ENCODE measurements at regions not wholly inside any gene's neighbourhood (a gene's known extent, or its start where the extent isn't known, plus 50 kb on each side); places are given as distances from the start of the nearest gene placed in this dataset.

DNA sequence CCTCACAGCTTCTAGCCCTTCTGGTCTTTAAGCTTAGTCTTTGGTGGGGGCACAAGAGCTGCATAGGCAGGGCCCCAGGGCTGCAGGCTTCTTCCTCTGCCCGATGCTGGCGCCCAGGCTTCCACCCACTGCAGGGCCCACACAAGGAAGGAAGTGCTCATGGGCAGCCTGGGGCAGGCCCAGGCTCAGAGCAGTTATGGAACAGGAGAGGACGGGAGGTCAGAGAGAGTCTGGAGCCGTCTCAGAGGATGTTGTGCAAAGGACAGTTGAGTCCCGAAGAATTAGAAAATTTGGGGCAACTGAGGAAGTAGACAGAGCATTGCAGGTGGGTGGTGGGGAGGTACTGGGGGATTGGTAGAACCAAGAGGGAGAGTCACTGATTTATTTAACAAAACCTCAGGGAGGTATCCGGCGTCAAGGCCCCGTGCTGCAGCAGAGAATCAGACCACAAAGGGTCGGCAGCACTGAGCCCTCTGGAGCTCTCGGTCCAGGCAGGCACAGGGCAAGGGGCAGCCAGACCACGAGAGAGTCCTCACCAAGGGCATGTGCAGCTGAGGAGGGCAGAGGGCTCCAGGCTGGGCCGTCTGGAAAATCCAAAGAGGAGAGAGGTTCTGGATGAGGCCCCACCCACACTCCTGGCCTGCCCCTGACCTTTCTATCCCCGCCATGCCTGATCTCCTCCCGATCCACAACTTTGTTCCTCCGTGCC lies 110.8 kb upstream of the GLI2 start:
- Mint-ChIP-seq H3K4me3 (ENCODE audit: unreplicated experiment) (no peak overlapping the region), H3K27me3 (ENCODE audit: low read depth, unreplicated experiment) (peaks cover 35% of the 10 kb centered on the region), H3K36me3 (ENCODE audit: low read depth, unreplicated experiment) (no peaks in the 10 kb centered on the region), H3K27ac (ENCODE audit: unreplicated experiment) (no peak overlapping the region), H3K4me1 (ENCODE audit: low read depth, unreplicated experiment) (peaks cover 9% of the 10 kb centered on the region), H3K9me3 (ENCODE audit: unreplicated experiment) (peaks cover 7% of the 10 kb centered on the region)
- TF ChIP-seq, protein P1, sequence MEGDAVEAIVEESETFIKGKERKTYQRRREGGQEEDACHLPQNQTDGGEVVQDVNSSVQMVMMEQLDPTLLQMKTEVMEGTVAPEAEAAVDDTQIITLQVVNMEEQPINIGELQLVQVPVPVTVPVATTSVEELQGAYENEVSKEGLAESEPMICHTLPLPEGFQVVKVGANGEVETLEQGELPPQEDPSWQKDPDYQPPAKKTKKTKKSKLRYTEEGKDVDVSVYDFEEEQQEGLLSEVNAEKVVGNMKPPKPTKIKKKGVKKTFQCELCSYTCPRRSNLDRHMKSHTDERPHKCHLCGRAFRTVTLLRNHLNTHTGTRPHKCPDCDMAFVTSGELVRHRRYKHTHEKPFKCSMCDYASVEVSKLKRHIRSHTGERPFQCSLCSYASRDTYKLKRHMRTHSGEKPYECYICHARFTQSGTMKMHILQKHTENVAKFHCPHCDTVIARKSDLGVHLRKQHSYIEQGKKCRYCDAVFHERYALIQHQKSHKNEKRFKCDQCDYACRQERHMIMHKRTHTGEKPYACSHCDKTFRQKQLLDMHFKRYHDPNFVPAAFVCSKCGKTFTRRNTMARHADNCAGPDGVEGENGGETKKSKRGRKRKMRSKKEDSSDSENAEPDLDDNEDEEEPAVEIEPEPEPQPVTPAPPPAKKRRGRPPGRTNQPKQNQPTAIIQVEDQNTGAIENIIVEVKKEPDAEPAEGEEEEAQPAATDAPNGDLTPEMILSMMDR (IDR thresholded peaks at IDR 0.05; ENCODE audit: insufficient read depth, low read depth, low read length): no peak
- no peak for TF ChIP-seq EZH2 (IDR thresholded peaks at IDR 0.05; ENCODE audit: insufficient read depth, low read length)
- Histone ChIP-seq H3K36me3 (ENCODE audit: insufficient read depth, low read length) (no peaks in the 10 kb centered on the region), H3K4me2 (ENCODE audit: low read length) (no peak overlapping the region), H3K27me3 (ENCODE audit: insufficient read depth, low read length) (peaks cover 4% of the 10 kb centered on the region), H3K27ac (ENCODE audit: low read depth, low read length) (no peak overlapping the region), H3K79me2 (ENCODE audit: insufficient read depth, low read length) (no peaks in the 10 kb centered on the region), H3K9ac (ENCODE audit: low read length) (no peak overlapping the region), H4K20me1 (ENCODE audit: insufficient read depth, low read length) (no peaks in the 10 kb centered on the region), H3K4me3 (ENCODE audit: insufficient read depth, low read depth, low read length) (no peak overlapping the region), H2AFZ (ENCODE audit: low read depth, low read length) (no peak overlapping the region), H3K9me3 (ENCODE audit: insufficient read depth, low read depth, low read length) (peaks cover 14% of the 10 kb centered on the region), H3K4me1 (ENCODE audit: insufficient read depth, low read length) (no peaks in the 10 kb centered on the region)
- DNase-seq (ENCODE audit: low read depth) (no peak), FAIRE-seq (no peak)

DNA sequence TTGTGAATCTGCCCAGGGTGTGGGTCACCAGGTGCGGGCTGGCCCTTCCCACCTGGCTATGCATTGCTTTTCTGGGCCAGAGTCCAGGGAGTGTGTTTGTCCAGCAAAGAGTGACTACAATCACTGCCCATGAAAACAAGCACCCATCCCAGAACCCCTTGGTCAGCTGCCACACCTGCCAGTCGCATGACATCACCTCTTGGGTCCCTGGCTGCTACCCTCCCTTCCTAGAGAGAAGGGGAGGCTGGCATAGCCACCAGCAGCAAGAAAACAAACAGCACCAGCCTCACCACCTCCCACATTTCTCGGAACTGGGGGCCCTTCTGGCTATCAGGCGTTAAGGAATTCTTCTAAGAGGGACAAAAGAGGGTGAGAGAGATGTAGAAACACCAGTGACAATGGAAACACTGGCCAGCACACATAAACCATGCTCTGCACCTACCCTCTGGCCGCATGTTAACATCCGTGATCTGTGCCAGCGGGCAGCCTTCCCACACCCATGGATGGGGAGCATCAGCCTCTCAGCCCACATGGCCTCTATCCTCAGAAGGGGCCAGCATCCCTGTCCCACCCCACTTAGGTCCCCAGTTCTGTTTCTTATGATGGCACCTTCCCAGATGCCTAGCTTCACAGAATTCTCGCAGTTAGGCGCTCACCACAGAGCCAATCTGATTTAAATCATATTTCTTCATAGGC lies 109.7 kb upstream of the GLI2 start:
- Histone ChIP-seq H3K9me3 (ENCODE audit: insufficient read depth, low read depth, low read length) (peaks cover 14% of the 10 kb centered on the region), H3K4me3 (ENCODE audit: insufficient read depth, low read depth, low read length) (no peak overlapping the region), H4K20me1 (ENCODE audit: insufficient read depth, low read length) (no peaks in the 10 kb centered on the region), H3K4me2 (ENCODE audit: low read length) (no peak overlapping the region), H3K36me3 (ENCODE audit: insufficient read depth, low read length) (no peaks in the 10 kb centered on the region), H3K4me1 (ENCODE audit: insufficient read depth, low read length) (no peaks in the 10 kb centered on the region), H3K79me2 (ENCODE audit: insufficient read depth, low read length) (no peaks in the 10 kb centered on the region), H3K9ac (ENCODE audit: low read length) (no peak overlapping the region), H3K27ac (ENCODE audit: low read depth, low read length) (no peak overlapping the region), H3K27me3 (ENCODE audit: insufficient read depth, low read length) (peaks cover 4% of the 10 kb centered on the region), H2AFZ (ENCODE audit: low read depth, low read length) (no peak overlapping the region)
- Mint-ChIP-seq H3K27ac (ENCODE audit: unreplicated experiment) (no peak overlapping the region), H3K4me1 (ENCODE audit: low read depth, unreplicated experiment) (peaks cover 2% of the 10 kb centered on the region), H3K4me3 (ENCODE audit: unreplicated experiment) (no peak overlapping the region), H3K9me3 (ENCODE audit: unreplicated experiment) (peaks cover 7% of the 10 kb centered on the region), H3K27me3 (ENCODE audit: low read depth, unreplicated experiment) (peaks cover 41% of the 10 kb centered on the region), H3K36me3 (ENCODE audit: low read depth, unreplicated experiment) (no peaks in the 10 kb centered on the region)
- DNase-seq (ENCODE audit: low read depth) (no peak), FAIRE-seq (no peak)
- no peak for TF ChIP-seq EZH2 (IDR thresholded peaks at IDR 0.05; ENCODE audit: insufficient read depth, low read length)
- TF ChIP-seq, protein P1 (IDR thresholded peaks at IDR 0.05; ENCODE audit: insufficient read depth, low read depth, low read length): no peak

DNA sequence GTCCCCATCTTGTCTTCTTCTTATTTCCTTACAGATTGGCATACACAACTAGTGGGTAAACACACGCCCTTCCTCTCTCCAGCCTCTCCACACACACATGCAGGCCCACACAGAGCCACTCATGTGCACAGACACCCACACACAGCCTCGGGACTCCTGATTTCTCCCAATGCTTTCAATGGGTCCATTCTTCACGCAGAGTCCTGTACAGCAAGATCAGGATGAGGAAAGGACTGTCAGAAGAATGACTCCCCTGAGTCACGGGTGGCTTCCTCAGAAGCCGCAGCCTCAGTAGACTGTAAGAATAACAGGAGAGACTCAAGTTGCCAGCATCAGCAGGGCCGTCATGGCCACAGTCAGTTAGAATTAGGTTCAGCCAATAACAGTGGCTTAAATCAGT lies 109.1 kb upstream of the GLI2 start:
- H3K4me1 ChIP-seq (ENCODE audit: insufficient read depth, low read length): no peaks in the 10 kb centered on the region
- no peaks in the 10 kb centered on the region for H3K79me2 ChIP-seq (ENCODE audit: insufficient read depth, low read length)
- Mint-ChIP-seq H3K27ac (ENCODE audit: unreplicated experiment) (no peak overlapping the region), H3K9me3 (ENCODE audit: unreplicated experiment) (peaks cover 7% of the 10 kb centered on the region), H3K27me3 (ENCODE audit: low read depth, unreplicated experiment) (peaks cover 42% of the 10 kb centered on the region), H3K4me1 (ENCODE audit: low read depth, unreplicated experiment) (peaks cover 3% of the 10 kb centered on the region), H3K36me3 (ENCODE audit: low read depth, unreplicated experiment) (no peaks in the 10 kb centered on the region), H3K4me3 (ENCODE audit: unreplicated experiment) (no peak overlapping the region)
- no peak overlapping the region for H3K9ac ChIP-seq (ENCODE audit: low read length)
- H3K27ac ChIP-seq (ENCODE audit: low read depth, low read length): no peak overlapping the region
- peaks cover 14% of the 10 kb centered on the region for H3K9me3 ChIP-seq (ENCODE audit: insufficient read depth, low read depth, low read length)
- no peaks in the 10 kb centered on the region for H4K20me1 ChIP-seq (ENCODE audit: insufficient read depth, low read length)
- no peak for DNase-seq (ENCODE audit: low read depth)
- TF ChIP-seq, protein P1 (IDR thresholded peaks at IDR 0.05; ENCODE audit: insufficient read depth, low read depth, low read length): no peak
- no peak for TF ChIP-seq EZH2 (IDR thresholded peaks at IDR 0.05; ENCODE audit: insufficient read depth, low read length)
- no peak overlapping the region for H2AFZ ChIP-seq (ENCODE audit: low read depth, low read length)
- H3K4me2 ChIP-seq (ENCODE audit: low read length): no peak overlapping the region
- no peaks in the 10 kb centered on the region for H3K36me3 ChIP-seq (ENCODE audit: insufficient read depth, low read length)
- FAIRE-seq: no peak
- peaks cover 6% of the 10 kb centered on the region for H3K27me3 ChIP-seq (ENCODE audit: insufficient read depth, low read length)
- no peak overlapping the region for H3K4me3 ChIP-seq (ENCODE audit: insufficient read depth, low read depth, low read length)

Data from astrocyte (in vitro differentiated cells and primary cell).